SIG-M5 treated with dmso at 0.1 percent for 504 hours (cell line): ENCODE measurements at regions not wholly inside any gene's neighbourhood (a gene's known extent, or its start where the extent isn't known, plus 50 kb on each side); places are given as distances from the start of the nearest gene placed in this dataset.

ENCODE experiments used
- DNase-seq: peaks from one replicate; lab custom pipeline; 2025; ENCODE audit not compliant: unreplicated experiment; lab: John Stamatoyannopoulos, UW

GRCh38 chr20:51104960-51105920, 82.3 kb upstream of the KCNG1 start:
- DNase-seq: peak; percentile 9

DNA sequence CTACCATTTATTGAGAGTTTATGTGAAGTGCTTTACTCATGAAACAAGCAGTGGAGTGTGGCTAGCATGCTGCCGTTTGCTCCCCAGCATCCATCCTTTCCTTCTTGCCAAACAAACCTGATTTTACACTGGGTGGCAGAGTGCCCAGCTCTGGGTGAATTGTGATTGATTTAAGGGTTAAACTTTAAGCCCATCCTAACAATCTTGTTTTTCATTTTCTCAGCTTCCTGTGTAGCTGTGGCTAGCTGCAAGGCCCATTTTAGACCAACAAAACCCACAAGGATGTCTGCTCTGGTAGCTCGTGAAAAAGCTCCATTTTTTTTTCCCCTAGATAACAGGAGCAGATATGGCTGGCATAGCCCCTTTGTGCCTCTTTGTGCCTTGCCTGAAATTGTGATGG, 77.7 kb upstream of the KCNG1 start:
- no peak for DNase-seq

DNA sequence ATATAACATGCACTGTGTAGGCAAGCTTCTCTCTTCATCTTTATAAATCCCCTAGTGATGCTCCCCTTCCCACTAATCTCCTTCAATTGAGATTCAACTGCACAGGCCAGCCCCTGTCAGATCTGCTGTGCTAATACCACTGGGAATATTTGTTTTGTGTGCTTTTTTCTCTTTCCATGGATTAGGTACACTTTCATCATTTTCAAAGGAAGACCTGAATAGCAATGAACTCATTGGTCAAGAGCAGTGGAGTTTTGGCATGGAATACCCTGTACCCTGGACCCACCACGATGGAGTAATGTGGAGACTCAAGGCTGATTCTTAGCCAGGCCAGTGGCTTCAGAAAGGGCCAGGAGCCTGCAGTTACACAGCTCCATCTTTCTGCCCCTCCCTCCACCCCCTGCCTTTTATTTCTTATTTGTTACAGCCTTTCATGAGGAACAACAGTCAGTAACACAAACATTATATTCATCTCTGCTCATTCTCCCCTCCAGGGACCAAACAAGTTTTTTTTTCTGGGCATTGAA, 75.4 kb upstream of the KCNG1 start:
- no peak for DNase-seq

GRCh38 chr20:51097351-51098120, 74.6 kb upstream of the KCNG1 start:
- no peak for DNase-seq

GRCh38 chr20:51096582-51097267, 73.8 kb upstream of the KCNG1 start:
- no peak for DNase-seq

DNA sequence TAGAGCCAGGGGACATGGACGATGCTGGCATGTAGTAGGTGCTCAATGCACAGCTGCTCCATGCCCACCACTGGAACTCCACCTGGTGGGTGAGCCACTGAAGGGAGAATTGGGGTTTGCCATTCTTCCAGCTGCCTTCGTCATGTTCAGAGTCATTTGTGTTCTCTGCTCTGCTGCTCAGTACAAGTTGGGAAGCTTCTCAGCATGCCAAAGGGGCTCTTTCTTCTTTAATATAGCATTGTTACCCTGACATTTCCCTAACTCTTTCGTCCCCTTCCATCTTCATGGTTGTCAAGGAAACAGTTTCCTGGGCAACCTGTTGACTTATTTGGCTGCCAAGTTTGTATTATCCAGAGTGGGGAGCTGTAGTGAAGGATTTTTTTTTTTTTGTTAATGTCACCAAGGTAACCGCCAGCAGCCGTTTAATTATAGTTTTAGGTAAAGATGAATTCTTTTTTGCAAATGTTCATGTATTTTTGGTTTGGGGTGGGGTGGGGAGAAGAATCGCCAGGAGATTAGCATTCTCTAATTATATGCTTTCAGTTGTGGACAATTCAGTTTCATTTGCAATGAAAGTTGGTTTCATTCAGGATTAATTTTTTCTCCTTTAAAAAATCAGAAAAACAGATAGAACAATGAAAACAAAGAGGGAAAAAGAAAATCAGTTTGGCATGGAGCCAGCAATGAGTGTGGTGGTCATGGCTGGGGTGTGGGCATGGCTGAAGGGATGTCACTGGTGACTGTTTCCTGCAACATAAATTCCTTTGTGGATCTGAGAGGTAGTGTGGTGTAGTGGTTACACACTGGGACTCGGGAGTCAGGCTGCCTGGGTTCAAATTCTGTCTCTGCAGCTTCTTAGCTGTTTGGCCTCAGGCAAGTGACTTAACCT, 73.0 kb upstream of the KCNG1 start:
- DNase-seq: no peak

DNA sequence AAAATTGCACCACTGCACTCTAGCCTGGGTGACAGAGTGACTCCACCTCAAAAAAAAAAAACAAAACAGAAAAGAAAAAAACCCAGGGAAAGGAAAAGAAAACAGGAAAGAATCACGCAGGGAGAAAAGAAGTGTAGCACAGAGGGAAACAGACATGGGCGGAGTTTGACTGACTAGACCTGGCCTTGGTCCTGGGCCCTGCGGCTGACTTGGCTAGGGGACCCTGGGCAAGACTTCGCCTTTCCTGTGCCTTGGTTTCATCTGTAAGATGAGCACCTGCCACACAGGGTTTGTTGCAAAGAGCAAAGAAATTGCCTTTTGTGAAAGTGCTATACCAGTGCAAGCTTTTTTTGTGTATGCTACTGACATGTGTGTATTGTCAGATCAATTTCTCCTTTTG, 71.3 kb upstream of the KCNG1 start:
- no peak for DNase-seq

DNA sequence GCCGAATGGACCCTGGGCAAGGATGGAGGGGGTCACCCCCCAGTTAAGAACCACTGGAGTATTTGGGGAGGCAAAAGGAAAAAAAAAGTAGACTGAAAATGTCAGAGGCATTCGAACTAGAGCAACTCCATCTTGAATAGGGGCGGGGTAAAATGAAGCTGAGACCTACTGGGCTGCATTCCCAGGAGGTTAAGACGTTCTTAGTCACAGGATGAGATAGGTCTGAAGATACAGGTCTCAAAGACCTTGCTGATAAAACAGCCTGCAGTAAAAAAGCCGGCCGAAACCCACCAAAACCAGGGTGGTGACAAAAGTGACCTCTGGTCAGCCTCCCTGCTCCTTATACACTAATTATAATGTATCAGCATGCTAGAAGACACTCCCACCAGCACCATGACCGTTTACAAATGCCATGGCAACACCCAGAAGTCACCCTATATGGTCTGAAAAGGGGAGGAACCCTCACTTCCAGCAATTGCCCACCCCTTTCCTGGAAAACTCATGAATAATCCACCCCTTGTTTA, 70.4 kb upstream of the KCNG1 start:
- DNase-seq: no peak

GRCh38 chr20:51092338-51092737, 69.4 kb upstream of the KCNG1 start:
- no peak for DNase-seq

GRCh38 chr20:51091406-51092195, 68.7 kb upstream of the KCNG1 start:
- DNase-seq: no peak

DNA sequence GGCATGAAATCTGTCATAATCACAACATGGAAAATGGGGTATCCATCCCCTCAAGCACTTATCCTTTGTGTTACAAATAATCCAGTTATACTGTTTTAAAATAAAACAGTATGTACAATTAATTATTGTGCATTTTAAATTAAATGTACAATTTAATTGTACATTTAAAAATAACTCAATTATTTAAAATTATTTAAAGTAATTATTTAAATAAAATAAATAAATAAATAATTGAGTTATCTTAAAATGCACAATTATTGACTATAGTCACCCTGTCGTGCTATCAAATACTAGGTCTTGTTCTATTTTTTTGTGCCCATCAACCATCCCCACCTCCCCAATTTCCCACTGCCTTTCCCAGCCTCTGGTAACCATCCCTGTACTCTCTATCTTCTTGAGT, 66.9 kb upstream of the KCNG1 start:
- DNase-seq: no peak

- no peak for DNase-seq
These were observed 66.4 kb upstream of the KCNG1 start for GRCh38 chr20:51089272-51089781.

DNA sequence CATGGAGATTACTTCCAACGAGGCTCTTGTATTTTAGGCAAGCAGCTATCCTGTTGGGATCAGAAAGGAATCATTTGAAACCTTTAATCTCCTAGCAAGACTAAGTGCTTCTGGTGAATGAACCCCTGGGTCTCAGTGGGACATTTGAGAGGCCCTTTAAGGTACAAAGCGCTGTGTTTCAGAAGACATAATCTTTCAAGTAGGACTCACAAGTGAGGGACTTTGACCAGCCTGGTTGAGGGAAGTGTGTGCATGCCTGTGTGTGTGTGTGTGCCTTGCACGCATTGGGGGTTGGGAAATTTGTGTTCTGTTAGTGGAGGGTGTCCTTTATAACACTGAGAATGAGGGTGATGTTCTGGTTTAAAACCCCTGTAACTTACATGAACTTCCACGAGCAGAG, 64.4 kb upstream of the KCNG1 start:
- no peak for DNase-seq

DNA sequence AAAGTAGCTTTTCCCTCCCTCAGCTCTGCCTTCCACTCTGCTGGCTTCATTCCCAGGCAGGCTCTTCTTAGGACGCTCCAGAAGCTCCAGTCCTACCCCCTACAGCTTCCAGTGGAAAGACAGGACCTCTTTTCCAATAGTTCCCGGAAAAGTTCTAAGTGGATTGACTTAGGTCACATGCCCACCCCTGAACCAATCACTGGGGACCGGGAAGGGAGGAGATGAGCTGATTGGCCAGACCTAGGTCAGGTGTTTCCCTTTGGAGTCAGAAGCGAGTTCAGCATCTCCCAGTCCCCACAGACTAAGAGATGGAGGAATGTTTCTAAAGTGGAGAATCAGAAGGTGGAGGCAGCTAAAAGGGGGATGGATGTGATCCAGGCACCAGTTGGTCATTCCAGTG, 62.9 kb upstream of the KCNG1 start:
- DNase-seq: no peak

DNA sequence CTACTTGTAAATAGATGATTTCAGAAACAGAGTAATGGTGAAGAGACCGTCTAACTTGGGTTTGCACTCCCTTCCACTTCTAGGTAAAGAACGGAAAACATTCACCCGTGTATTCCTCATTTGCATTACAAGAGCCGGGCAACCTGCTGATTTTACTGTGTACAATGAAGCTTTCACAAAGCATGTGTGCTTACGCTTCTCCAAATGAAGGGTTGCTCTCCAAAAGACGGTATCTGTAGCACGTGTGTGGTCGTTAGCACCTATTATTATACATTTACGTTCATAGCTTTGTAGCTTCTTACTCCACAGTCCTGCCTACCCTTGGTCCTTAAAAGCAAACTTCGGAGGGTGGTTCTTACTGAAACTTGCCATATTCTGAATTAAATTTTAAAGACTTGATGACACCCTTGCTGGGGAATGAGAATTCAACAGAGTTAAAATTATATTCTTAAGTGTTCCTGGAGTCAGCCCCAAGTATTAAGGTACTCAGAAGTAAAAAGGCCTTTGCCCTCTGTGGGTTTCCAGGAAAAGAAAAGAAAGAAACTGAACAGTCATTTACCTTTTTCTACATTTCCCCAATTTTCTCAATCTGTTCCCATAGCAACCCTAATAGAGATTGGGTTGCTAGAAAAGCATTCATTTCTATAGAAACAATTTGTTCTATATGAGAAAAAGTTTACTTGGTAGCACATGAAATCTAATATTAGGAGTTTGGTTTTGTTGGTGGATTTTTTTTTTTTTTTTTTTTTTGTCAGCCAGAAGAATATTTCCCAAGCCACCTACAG, 61.9 kb upstream of the KCNG1 start:
- no peak for DNase-seq

GRCh38 chr20:51083447-51083846, 60.5 kb upstream of the KCNG1 start:
- no peak for DNase-seq

DNA sequence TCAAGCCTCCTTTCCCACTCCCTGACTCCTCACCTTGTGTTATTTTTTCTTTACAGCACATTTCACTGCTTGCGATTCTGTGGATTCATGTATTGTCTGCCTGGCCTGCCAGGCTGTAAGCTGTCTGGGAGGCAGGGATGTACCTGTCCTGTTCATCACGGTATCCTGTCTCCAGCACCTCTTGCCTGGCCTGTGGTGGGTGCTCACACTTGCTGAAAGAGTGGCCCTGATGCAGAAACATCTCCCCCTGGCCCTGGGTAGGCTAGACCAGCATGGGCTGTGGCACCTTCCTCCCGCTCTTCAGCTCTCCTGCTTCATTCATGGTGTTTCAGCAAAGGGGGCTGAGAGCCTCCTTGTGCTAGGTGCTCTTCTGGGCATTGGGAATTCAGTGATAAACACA, 60.1 kb upstream of the KCNG1 start:
- DNase-seq: no peak

DNA sequence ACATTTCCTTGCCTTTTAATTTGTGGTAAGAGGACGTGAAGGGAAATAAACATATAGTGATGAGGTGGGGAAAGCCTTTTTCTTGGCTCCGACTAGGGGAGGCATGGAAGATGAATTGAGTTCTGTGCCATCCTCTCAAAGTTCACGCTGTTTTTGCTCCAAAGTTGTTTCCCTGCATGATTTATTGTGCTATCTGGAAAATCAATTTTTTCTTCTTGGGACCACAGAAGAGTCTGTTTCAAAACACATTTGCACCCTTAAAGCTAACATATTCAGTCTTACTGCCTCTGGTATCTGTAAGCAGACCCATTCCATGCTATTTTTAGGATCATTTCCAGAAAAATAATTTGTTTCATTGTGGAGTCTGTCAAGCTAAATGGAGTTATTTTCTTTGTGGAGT, 57.6 kb upstream of the KCNG1 start:
- DNase-seq: no peak
